ENCODE measurements at regions not wholly inside any gene's neighbourhood (a gene's known extent, or its start where the extent isn't known, plus 50 kb on each side); places are given as distances from the start of the nearest gene placed in this dataset.

- TF ChIP-seq CTCF (IDR thresholded peaks at IDR 0.05) (no peak), IRF1 (CRISPR knock-in tag; IDR thresholded peaks at IDR 0.05) (no peak), CBFB (CRISPR knock-in tag; IDR thresholded peaks at IDR 0.05; ENCODE audit: low read depth) (no peak)
Measured at GRCh38 chr15:47622055-47622454, 95.2 kb upstream of the SEMA6D start.

Data from WTC11 (cell line).